Kidney tubule cell (primary cell): ENCODE measurements at regions not wholly inside any gene's neighbourhood (a gene's known extent, or its start where the extent isn't known, plus 50 kb on each side); places are given as distances from the start of the nearest gene placed in this dataset.

Experiments
- DNase-seq: peaks from one replicate; pipeline ENCODE4 v3.0.0-alpha.2; 2018; ENCODE audit warnings: low spot score

- peak; percentile 46 for DNase-seq
Measured at GRCh38 chr5:30846171-30846570, 347.3 kb upstream of the CDH6 start.

GRCh38 chr5:30845194-30845593, 348.3 kb upstream of the CDH6 start:
- peak; percentile 51 for DNase-seq

- DNase-seq: no peak
Measured at GRCh38 chr5:30843541-30843940, 349.9 kb upstream of the CDH6 start.

GRCh38 chr5:30839956-30840355, 353.5 kb upstream of the CDH6 start:
- peak; percentile 34 for DNase-seq

GRCh38 chr5:30838936-30839496, 354.5 kb upstream of the CDH6 start:
- peak; percentile 84 for DNase-seq

- DNase-seq: no peak
Measured at GRCh38 chr5:30832519-30832918, 361.0 kb upstream of the CDH6 start.

GRCh38 chr5:30831605-30832004, 361.9 kb upstream of the CDH6 start:
- DNase-seq: no peak

GRCh38 chr5:30831123-30831522, 362.4 kb upstream of the CDH6 start:
- DNase-seq: no peak

GRCh38 chr5:30811298-30811697, 382.2 kb upstream of the CDH6 start:
- DNase-seq: no peak

GRCh38 chr5:30809933-30810332, 383.6 kb upstream of the CDH6 start:
- no peak for DNase-seq

GRCh38 chr5:30808996-30809395, 384.5 kb upstream of the CDH6 start:
- peak; percentile 5 for DNase-seq

- DNase-seq: peak; percentile 50
Measured at GRCh38 chr5:30804739-30805505, 388.6 kb upstream of the CDH6 start.

GRCh38 chr5:30802961-30803705, 390.4 kb upstream of the CDH6 start:
- DNase-seq: no peak

- no peak for DNase-seq
Measured at GRCh38 chr5:30781643-30782042, 411.8 kb upstream of the CDH6 start.

GRCh38 chr5:30768056-30768690, 425.3 kb upstream of the CDH6 start:
- DNase-seq: no peak

GRCh38 chr5:30765706-30766105, 427.8 kb upstream of the CDH6 start:
- DNase-seq: no peak

GRCh38 chr5:30765227-30765626, 428.3 kb upstream of the CDH6 start:
- DNase-seq: peak; percentile 79

GRCh38 chr5:30764704-30765103, 428.8 kb upstream of the CDH6 start:
- no peak for DNase-seq

- DNase-seq: no peak
Measured at GRCh38 chr5:30759731-30760130, 433.8 kb upstream of the CDH6 start.

- peak; percentile 81 for DNase-seq
Measured at GRCh38 chr5:30752015-30752414, 441.5 kb upstream of the CDH6 start.

GRCh38 chr5:30749971-30750370, 443.5 kb upstream of the CDH6 start:
- DNase-seq: peak; percentile 64

GRCh38 chr5:30747412-30747811, 446.1 kb upstream of the CDH6 start:
- DNase-seq: no peak

- no peak for DNase-seq
Measured at GRCh38 chr5:30736669-30737068, 456.8 kb upstream of the CDH6 start.
